IMR-90 (cell line): ENCODE measurements at regions not wholly inside any gene's neighbourhood (a gene's known extent, or its start where the extent isn't known, plus 50 kb on each side); places are given as distances from the start of the nearest gene placed in this dataset.

ENCODE experiments used
- ATAC-seq: fragments of 200-7000 bp; cut with Tn5 transposase; 2 replicates; pipeline ENCODE4 v1.9.1; 2020; ENCODE audit warnings: low read depth, mild to moderate bottlenecking, moderate library complexity
- BruUV-seq: library from RNA; stranded (reverse); fragments of 400-500 nt; replicated peaks from 2 replicates; lab custom pipeline; 2021; lab: Mats Ljungman, UMichigan
- CTCF ChIA-PET: fragments of 300-600 bp; formaldehyde crosslinking; extraction: SDS; loops from one replicate; lab custom pipeline; 2021; ENCODE audit warnings: antibody characterized with exemption; lab: Yijun Ruan, JAX
- POLR2A ChIA-PET: fragments of 300-600 bp; sonication (Branson Sonifier 250); formaldehyde crosslinking; loops from one replicate; lab custom pipeline; 2022; ENCODE audit warnings: antibody characterized with exemption; ENCODE audit not compliant: unreplicated experiment; lab: Charles Lee
- DNase-seq: peaks from one replicate; pipeline ENCODE4 v3.0.0; 2013
- H2AFZ ChIP-seq: replicated peaks from 2 replicates; pipeline ENCODE3; 2013; ENCODE audit warnings: low read length, mild to moderate bottlenecking; ENCODE audit not compliant: poor library complexity
- H2AK5ac ChIP-seq: 2 replicates; pipeline ENCODE4 v1.6.1; 2013; ENCODE audit warnings: low read depth, low read length, inconsistent platforms
- H2AK9ac ChIP-seq: replicated peaks from 2 replicates; pipeline ENCODE3; 2013; ENCODE audit warnings: mild to moderate bottlenecking, low read depth, low read length, moderate library complexity; ENCODE audit not compliant: poor library complexity
- H2BK120ac ChIP-seq: 2 replicates; pipeline ENCODE4 v1.6.1; 2013; ENCODE audit warnings: low read depth, low read length, inconsistent platforms
- H2BK15ac ChIP-seq: 3 replicates; pipeline ENCODE4 v1.6.1; 2013; ENCODE audit warnings: low read depth, low read length, inconsistent platforms
- H2BK20ac ChIP-seq: 2 replicates; pipeline ENCODE4 v1.6.1; 2013; ENCODE audit warnings: low read depth, mild to moderate bottlenecking, inconsistent platforms, low read length, moderate library complexity
- H2BK5ac ChIP-seq: 2 replicates; pipeline ENCODE4 v1.6.1; 2013; ENCODE audit warnings: mild to moderate bottlenecking, low read depth, low read length, inconsistent platforms; ENCODE audit not compliant: poor library complexity, severe bottlenecking
- H3K14ac ChIP-seq: replicated peaks from 2 replicates; pipeline ENCODE4 v1.6.1; 2013; ENCODE audit warnings: low read depth, low read length, inconsistent platforms
- H3K18ac ChIP-seq: 2 replicates; pipeline ENCODE4 v1.6.1; 2013; ENCODE audit warnings: low read depth, low read length, control low read depth
- H3K23ac ChIP-seq: 2 replicates; pipeline ENCODE4 v1.6.1; 2013; ENCODE audit warnings: low read depth, low read length, inconsistent platforms
- H3K27ac ChIP-seq: 2 replicates; pipeline ENCODE4 v1.5.1; 2013; ENCODE audit warnings: mild to moderate bottlenecking, control low read depth, low read length; ENCODE audit not compliant: insufficient read depth
- H3K27me3 ChIP-seq: 2 replicates; pipeline ENCODE4 v1.6.1; 2013; ENCODE audit warnings: low read length; ENCODE audit not compliant: control insufficient read depth, insufficient read depth
- H3K36me3 ChIP-seq: 2 replicates; pipeline ENCODE4 v1.6.1; 2013; ENCODE audit warnings: low read length, mixed read lengths; ENCODE audit not compliant: control insufficient read depth, insufficient read depth
- H3K4ac ChIP-seq: 2 replicates; pipeline ENCODE4 v1.6.1; 2013; ENCODE audit warnings: low read depth, low read length, inconsistent platforms
- H3K4me1 ChIP-seq: 2 replicates; pipeline ENCODE4 v1.6.1; 2013; ENCODE audit warnings: low read length, mixed read lengths; ENCODE audit not compliant: control insufficient read depth, insufficient read depth
- H3K4me2 ChIP-seq: 2 replicates; pipeline ENCODE4 v1.6.1; 2013; ENCODE audit warnings: low read depth, mild to moderate bottlenecking, control low read depth, low read length, moderate library complexity
- H3K4me3 ChIP-seq: 2 replicates; pipeline ENCODE4 v1.5.1; 2013; ENCODE audit warnings: low read depth, mild to moderate bottlenecking, control low read depth, low read length, moderate library complexity; ENCODE audit not compliant: insufficient read depth
- H3K56ac ChIP-seq: 2 replicates; pipeline ENCODE4 v1.6.1; 2013; ENCODE audit warnings: low read length, inconsistent platforms; ENCODE audit not compliant: insufficient read depth; ENCODE audit errors: extremely low read depth
- H3K79me1 ChIP-seq, 2 experiments: 2 replicates each; pipeline ENCODE4 v1.6.1; 2013; ENCODE audit warnings: low read length in 2 of 2, inconsistent platforms in 1 of 2, low read depth in 1 of 2
- H3K9ac ChIP-seq: 2 replicates; pipeline ENCODE4 v1.6.1; 2013; ENCODE audit warnings: low read depth, low read length, control low read depth
- H3K9me1 ChIP-seq: 2 replicates; pipeline ENCODE4 v1.6.1; 2013; ENCODE audit warnings: low read length, inconsistent platforms; ENCODE audit not compliant: insufficient read depth
- H3K9me3 ChIP-seq: 2 replicates; pipeline ENCODE4 v1.6.1; 2013; ENCODE audit warnings: low read length; ENCODE audit not compliant: control insufficient read depth, insufficient read depth
- H4K20me1 ChIP-seq: 2 replicates; pipeline ENCODE4 v1.6.1; 2013; ENCODE audit warnings: low read length, inconsistent platforms; ENCODE audit not compliant: insufficient read depth
- H4K5ac ChIP-seq: 2 replicates; pipeline ENCODE4 v1.6.1; 2013; ENCODE audit warnings: mild to moderate bottlenecking, low read depth, low read length, control low read depth
- H4K8ac ChIP-seq, 2 experiments: 2 replicates each; pipeline ENCODE4 v1.6.1; 2013; ENCODE audit warnings: low read depth in 2 of 2, low read length in 2 of 2, control low read depth in 1 of 2, inconsistent platforms in 1 of 2
- H4K91ac ChIP-seq: 2 replicates; pipeline ENCODE4 v1.6.1; 2013; ENCODE audit warnings: low read depth, low read length, inconsistent platforms; ENCODE audit not compliant: insufficient read depth
- MAFK ChIP-seq: IDR thresholded peaks from 2 replicates; pipeline ENCODE4 v1.6.1; 2012; ENCODE audit warnings: low read depth, low read length, improper control_type of control experiment
- WGBS, 2 experiments: methylation state at CpG; one replicate each; pipeline versions ENCODE4 v1.1.5 to v1.1.7; 2013; ENCODE audit warnings: missing lambda C conversion rate in 2 of 2; ENCODE audit not compliant: insufficient read length in 1 of 2; ENCODE audit errors: extremely low coverage in 2 of 2; 5-methylcytosine and 5-hydroxymethylcytosine counted together
- dilution Hi-C: fragments of 300-500 bp; cut with HindIII; formaldehyde crosslinking; loops from one replicate; pipeline ENCODE4 v1.14.3; 2018; ENCODE audit warnings: low sequenced_read_pairs; ENCODE audit not compliant: unreplicated experiment
- in situ Hi-C: fragments of 300-500 bp; cut with MboI; formaldehyde crosslinking; loops from 3 replicates; pipeline ENCODE4 v1.14.3; 2019; ENCODE audit warnings: low sequenced_read_pairs, inconsistent platforms, mixed read lengths
- intact Hi-C: fragments of 100-400 bp; cut with micrococcal nuclease; formaldehyde crosslinking; loops from 2 replicates; pipeline ENCODE4 v1.10.0; 2022

- Histone ChIP-seq H3K23ac (no peak overlapping the region), H4K5ac (no peak overlapping the region), H3K9me1 (no peaks in the 10 kb centered on the region), H3K4me1 (no peaks in the 10 kb centered on the region), H2BK5ac (no peak overlapping the region), H2AK9ac (no peak overlapping the region), H4K91ac (no peak overlapping the region), H3K4ac (no peak overlapping the region), H3K18ac (no peak overlapping the region; the same call in 1 of the 2 replicates), H3K14ac (no peak overlapping the region), H3K9ac (no peak overlapping the region), H4K20me1 (no peaks in the 10 kb centered on the region), H2AK5ac (no peak overlapping the region), H2AFZ (no peak overlapping the region), H3K27me3 (peaks cover 21% of the 10 kb centered on the region), H2BK120ac (no peak overlapping the region), H3K27ac (no peak overlapping the region), H4K8ac (no peak overlapping the region), H3K79me1 (no peaks in the 10 kb centered on the region), H3K4me2 (no peak overlapping the region), H3K56ac (no peak overlapping the region), H2BK15ac (no peak overlapping the region), H3K9me3 (peaks cover 11% of the 10 kb centered on the region), H3K4me3 (no peak overlapping the region), H3K36me3 (no peaks in the 10 kb centered on the region), H2BK20ac (no peak overlapping the region)
- 100% methylated on average over 1 of the region's 3 CpGs; no CpG with 5 or more reads in 1 of the 2 experiments for WGBS, 2 experiments
- no peak for TF ChIP-seq MAFK
- no peak for ATAC-seq
- dilution Hi-C loops = no loop called here
- CTCF ChIA-PET = no interaction called here
- no TSS peak for BruUV-seq
- intact Hi-C loops = no loop called here
- POLR2A ChIA-PET = no interaction called here
- DNase-seq = no peak
- in situ Hi-C loops = no loop called here
Observed at GRCh38 chr10:78783753-78784152, 285.0 kb upstream of the ZMIZ1 start.
